Ectodermal cell (in vitro differentiated cells): ENCODE measurements at regions not wholly inside any gene's neighbourhood (a gene's known extent, or its start where the extent isn't known, plus 50 kb on each side); places are given as distances from the start of the nearest gene placed in this dataset.

Experiments
- H3K27ac ChIP-seq: 2 replicates; pipeline ENCODE4 v1.7.0; 2013; ENCODE audit warnings: mild to moderate bottlenecking, low read depth, low read length; ENCODE audit not compliant: insufficient read depth, poor library complexity, severe bottlenecking
- H3K27me3 ChIP-seq: 2 replicates; pipeline ENCODE4 v1.7.0; 2013; ENCODE audit warnings: mild to moderate bottlenecking, low read length; ENCODE audit not compliant: insufficient read depth, control insufficient read depth, poor library complexity, severe bottlenecking
- H3K36me3 ChIP-seq: one replicate; pipeline ENCODE4 v1.7.0; 2013; ENCODE audit warnings: low read length; ENCODE audit not compliant: control insufficient read depth, insufficient read depth
- H3K4me1 ChIP-seq: one replicate; pipeline ENCODE4 v1.7.0; 2013; ENCODE audit warnings: low read length; ENCODE audit not compliant: control insufficient read depth, insufficient read depth
- H3K4me3 ChIP-seq: 2 replicates; pipeline ENCODE4 v1.7.0; 2013; ENCODE audit warnings: low read depth, low read length, control low read depth; ENCODE audit not compliant: insufficient read depth
- H3K9me3 ChIP-seq: 2 replicates; pipeline ENCODE4 v1.7.0; 2013; ENCODE audit warnings: mild to moderate bottlenecking, low read length, moderate library complexity; ENCODE audit not compliant: control insufficient read depth
- WGBS, 2 experiments: methylation state at CpG; one replicate each; pipeline ENCODE4 v1.1.7; 2013; ENCODE audit warnings: missing lambda C conversion rate in 2 of 2; 5-methylcytosine and 5-hydroxymethylcytosine counted together

DNA sequence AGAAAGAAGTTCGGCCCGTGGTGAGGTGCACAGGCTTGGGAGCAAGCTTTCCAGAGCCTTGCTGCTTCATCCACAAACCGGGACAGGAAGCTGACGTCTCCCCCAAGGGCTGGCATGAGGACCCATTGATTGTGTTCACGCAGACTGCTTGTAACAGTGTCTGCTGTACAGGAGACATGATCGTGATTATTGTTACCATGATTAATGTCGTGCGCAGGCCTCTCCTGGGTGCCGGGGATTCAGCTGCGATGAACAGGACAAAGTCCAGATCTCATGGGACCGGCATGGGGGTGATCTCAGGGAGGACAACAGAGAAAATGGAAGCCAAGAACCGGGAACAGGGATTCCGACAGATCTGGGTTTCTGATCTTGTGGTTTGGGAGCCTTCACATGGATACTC, 219.9 kb downstream of the BRD1 start:
- H3K36me3 ChIP-seq: no peaks in the 10 kb centered on the region
- H3K4me3 ChIP-seq: no peak overlapping the region
- H3K4me1 ChIP-seq: no peaks in the 10 kb centered on the region
- no peak overlapping the region for H3K27ac ChIP-seq
- H3K27me3 ChIP-seq: no peaks in the 10 kb centered on the region
- WGBS, 2 experiments: 95% methylated on average over 13 of the region's 13 CpGs
- H3K9me3 ChIP-seq: no peaks in the 10 kb centered on the region

DNA sequence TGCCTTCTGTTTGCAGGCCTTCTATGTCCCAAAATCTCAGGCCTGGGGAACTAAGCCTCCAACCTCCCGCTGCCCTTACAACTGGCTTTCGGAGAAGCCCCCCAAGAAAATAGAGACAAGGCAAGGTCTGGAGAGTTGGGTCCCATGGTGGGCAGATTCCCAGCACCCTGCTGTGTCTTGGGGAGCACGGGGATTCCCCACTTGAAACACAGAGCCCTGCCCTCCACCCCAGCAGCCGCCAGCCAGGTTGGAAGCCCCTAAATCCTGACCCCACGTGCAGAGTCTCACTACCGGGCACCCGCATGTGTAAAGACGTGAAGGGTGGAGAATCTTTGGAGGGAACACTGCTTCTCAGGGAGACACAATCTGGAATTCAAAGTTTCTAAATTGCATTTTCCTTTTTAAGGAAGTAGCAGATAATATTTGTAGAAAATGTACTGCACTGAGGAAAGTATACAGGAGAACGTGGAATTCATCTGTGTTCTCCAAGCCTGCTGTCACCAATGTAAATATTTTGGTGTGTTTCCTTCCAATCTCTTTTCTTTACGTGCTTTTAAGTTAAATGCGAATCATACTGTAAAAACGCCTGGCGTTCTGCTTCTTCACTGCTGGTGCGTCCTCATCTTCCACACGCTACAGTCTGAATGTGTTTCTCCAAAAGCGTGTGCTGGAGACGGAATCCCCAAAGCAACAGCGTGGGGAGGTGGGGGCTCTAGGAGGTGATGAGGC, 220.9 kb downstream of the BRD1 start:
- Histone ChIP-seq H3K27ac (no peak overlapping the region), H3K4me3 (no peak overlapping the region), H3K27me3 (no peaks in the 10 kb centered on the region), H3K36me3 (no peaks in the 10 kb centered on the region), H3K9me3 (no peaks in the 10 kb centered on the region), H3K4me1 (no peaks in the 10 kb centered on the region)
- 94 to 95% methylated on average over 18 of the region's 18 CpGs for WGBS, 2 experiments

- Histone ChIP-seq H3K4me1 (no peaks in the 10 kb centered on the region), H3K4me3 (no peak overlapping the region), H3K27me3 (no peaks in the 10 kb centered on the region), H3K36me3 (no peaks in the 10 kb centered on the region), H3K27ac (no peak overlapping the region), H3K9me3 (no peaks in the 10 kb centered on the region)
- WGBS, 2 experiments: 96 to 100% methylated on average over 3 of the region's 3 CpGs
Measured at GRCh38 chr22:49604732-49605302, 222.9 kb downstream of the BRD1 start.

- H3K36me3 ChIP-seq: no peaks in the 10 kb centered on the region
- 92 to 94% methylated on average over 10 of the region's 10 CpGs for WGBS, 2 experiments
- H3K27me3 ChIP-seq: no peaks in the 10 kb centered on the region
- H3K27ac ChIP-seq: no peak overlapping the region
- H3K9me3 ChIP-seq: no peaks in the 10 kb centered on the region
- no peak overlapping the region for H3K4me3 ChIP-seq
- H3K4me1 ChIP-seq: no peaks in the 10 kb centered on the region
Measured at GRCh38 chr22:49603016-49603415, 224.7 kb downstream of the BRD1 start.

GRCh38 chr22:49602481-49602880, 225.2 kb downstream of the BRD1 start:
- Histone ChIP-seq H3K4me1 (no peaks in the 10 kb centered on the region), H3K36me3 (no peaks in the 10 kb centered on the region), H3K27ac (no peak overlapping the region), H3K9me3 (no peaks in the 10 kb centered on the region), H3K27me3 (no peaks in the 10 kb centered on the region), H3K4me3 (no peak overlapping the region)
- WGBS, 2 experiments: 94 to 96% methylated on average over 13 of the region's 13 CpGs

DNA sequence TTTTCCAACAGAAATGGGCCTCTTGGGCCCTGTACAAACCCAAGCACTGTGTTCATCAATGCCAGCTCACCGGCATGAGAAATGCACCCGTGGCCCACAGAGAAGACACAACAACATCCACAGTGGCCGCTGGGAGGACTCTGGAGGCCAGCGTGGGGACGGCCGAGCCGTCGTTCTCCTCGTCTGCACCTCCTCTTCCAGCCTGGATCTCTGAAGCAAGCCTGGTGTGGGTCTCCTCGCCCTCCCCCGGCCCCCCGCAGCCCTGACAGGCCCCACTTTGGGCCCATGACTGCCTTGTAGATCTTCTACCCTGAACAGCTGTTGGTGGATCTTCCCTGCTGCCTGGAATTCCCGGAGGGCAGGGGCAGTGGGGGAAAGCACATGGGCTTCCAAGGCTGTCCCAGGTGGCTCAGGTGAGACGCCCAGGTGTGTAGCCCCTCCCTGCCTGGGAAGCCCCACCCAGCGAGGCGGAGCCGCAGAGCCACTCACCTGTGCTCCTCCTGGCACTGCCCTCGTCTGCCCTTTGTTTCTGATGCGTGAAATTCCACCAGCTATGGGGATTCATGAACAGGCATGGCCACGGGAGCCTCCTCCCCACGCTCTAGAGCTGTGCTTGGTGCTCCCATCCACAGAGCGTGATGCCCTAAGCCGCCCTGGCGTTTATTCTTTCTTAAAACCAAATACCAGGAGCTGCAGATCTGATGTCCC, 225.9 kb downstream of the BRD1 start:
- Histone ChIP-seq H3K36me3 (no peaks in the 10 kb centered on the region), H3K27me3 (no peaks in the 10 kb centered on the region), H3K27ac (no peak overlapping the region), H3K4me3 (no peak overlapping the region), H3K4me1 (no peaks in the 10 kb centered on the region), H3K9me3 (no peaks in the 10 kb centered on the region)
- WGBS, 2 experiments: 93 to 95% methylated on average over 24 of the region's 24 CpGs

GRCh38 chr22:49600891-49601431, 226.7 kb downstream of the BRD1 start:
- H3K9me3 ChIP-seq: no peaks in the 10 kb centered on the region
- WGBS, 2 experiments: 92 to 94% methylated on average over 13 of the region's 13 CpGs
- H3K27me3 ChIP-seq: no peaks in the 10 kb centered on the region
- H3K4me3 ChIP-seq: no peak overlapping the region
- no peak overlapping the region for H3K27ac ChIP-seq
- no peaks in the 10 kb centered on the region for H3K36me3 ChIP-seq
- H3K4me1 ChIP-seq: no peaks in the 10 kb centered on the region

DNA sequence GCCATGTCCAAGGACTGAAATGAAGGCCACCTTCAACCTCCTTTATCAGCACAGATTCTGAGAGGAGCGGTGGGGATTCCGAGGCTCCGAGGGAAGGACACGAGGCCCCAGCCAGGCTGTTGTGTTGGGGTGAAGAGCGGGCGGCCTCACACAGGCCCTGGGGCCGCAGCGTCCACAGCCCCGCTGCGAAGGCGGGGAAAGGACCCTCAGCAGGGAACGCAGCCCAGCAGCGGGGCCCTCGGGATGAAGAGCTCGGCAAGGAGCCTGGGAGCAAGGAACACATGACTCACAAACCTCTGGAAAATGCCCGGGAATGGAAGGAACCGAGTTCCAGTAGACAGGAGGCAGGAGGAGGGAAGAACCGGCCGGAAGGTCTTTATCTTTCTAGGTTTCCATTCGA, 227.2 kb downstream of the BRD1 start:
- no peaks in the 10 kb centered on the region for H3K4me1 ChIP-seq
- H3K27me3 ChIP-seq: no peaks in the 10 kb centered on the region
- no peak overlapping the region for H3K4me3 ChIP-seq
- H3K27ac ChIP-seq: no peak overlapping the region
- H3K36me3 ChIP-seq: no peaks in the 10 kb centered on the region
- 90 to 92% methylated on average over 20 of the region's 20 CpGs for WGBS, 2 experiments
- no peaks in the 10 kb centered on the region for H3K9me3 ChIP-seq

GRCh38 chr22:49599691-49600455, 227.8 kb downstream of the BRD1 start:
- Histone ChIP-seq H3K36me3 (no peaks in the 10 kb centered on the region), H3K4me3 (no peak overlapping the region), H3K27ac (no peak overlapping the region), H3K27me3 (no peaks in the 10 kb centered on the region), H3K9me3 (no peaks in the 10 kb centered on the region), H3K4me1 (no peaks in the 10 kb centered on the region)
- WGBS, 2 experiments: 91 to 93% methylated on average over 24 to 25 of the region's 25 CpGs

- Histone ChIP-seq H3K27ac (no peak overlapping the region), H3K36me3 (no peaks in the 10 kb centered on the region), H3K9me3 (no peaks in the 10 kb centered on the region), H3K4me1 (no peaks in the 10 kb centered on the region), H3K4me3 (no peak overlapping the region), H3K27me3 (no peaks in the 10 kb centered on the region)
- WGBS, 2 experiments: 92% methylated on average over 16 of the region's 16 CpGs
Measured at GRCh38 chr22:49599039-49599438, 228.6 kb downstream of the BRD1 start.
